NCI-H345 treated with DMSO at 0.1 percent for 48 hours (cell line): ENCODE measurements at regions not wholly inside any gene's neighbourhood (a gene's known extent, or its start where the extent isn't known, plus 50 kb on each side); places are given as distances from the start of the nearest gene placed in this dataset.
"Not testable (repeated sequence)": the region's sequence is repeated elsewhere in the genome, so short reads cannot be mapped to it uniquely, and the experiment has no call there.

ENCODE experiments used
- DNase-seq: peaks from one replicate; lab custom pipeline; 2025; ENCODE audit not compliant: unreplicated experiment; lab: John Stamatoyannopoulos, UW

GRCh38 chr4:91990726-91991125 lies 313.0 kb upstream of the GRID2 start:
- DNase-seq = no peak

- DNase-seq = no peak
Observed at GRCh38 chr4:91997045-91997444, 306.7 kb upstream of the GRID2 start.

GRCh38 chr4:92012899-92013867 lies 290.6 kb upstream of the GRID2 start:
- no peak for DNase-seq

GRCh38 chr4:92014067-92014466 lies 289.7 kb upstream of the GRID2 start:
- no peak for DNase-seq

GRCh38 chr4:92021203-92021602 lies 282.6 kb upstream of the GRID2 start:
- DNase-seq = no peak

GRCh38 chr4:92021788-92022187 lies 282.0 kb upstream of the GRID2 start:
- DNase-seq = no peak

- DNase-seq = not testable (repeated sequence)
Observed at GRCh38 chr4:92028830-92029229, 274.9 kb upstream of the GRID2 start.

GRCh38 chr4:92031825-92032224 lies 271.9 kb upstream of the GRID2 start:
- DNase-seq = no peak

GRCh38 chr4:92035666-92036065 lies 268.1 kb upstream of the GRID2 start:
- no peak for DNase-seq

- DNase-seq = no peak
Observed at GRCh38 chr4:92045718-92046117, 258.0 kb upstream of the GRID2 start.

- no peak for DNase-seq
Observed at GRCh38 chr4:92047209-92047875, 256.4 kb upstream of the GRID2 start.

GRCh38 chr4:92050875-92051274 lies 252.9 kb upstream of the GRID2 start:
- DNase-seq = no peak

- DNase-seq = peak; percentile 12
Observed at GRCh38 chr4:92059615-92060014, 244.2 kb upstream of the GRID2 start.

GRCh38 chr4:92060333-92060732 lies 243.4 kb upstream of the GRID2 start:
- no peak for DNase-seq

GRCh38 chr4:92064574-92064973 lies 239.2 kb upstream of the GRID2 start:
- DNase-seq = no peak

GRCh38 chr4:92066485-92066884 lies 237.3 kb upstream of the GRID2 start:
- DNase-seq = no peak

- DNase-seq = no peak
Observed at GRCh38 chr4:92071587-92071986, 232.2 kb upstream of the GRID2 start.

- no peak for DNase-seq
Observed at GRCh38 chr4:92074839-92075238, 228.9 kb upstream of the GRID2 start.

- DNase-seq = no peak
Observed at GRCh38 chr4:92090887-92091286, 212.9 kb upstream of the GRID2 start.

- no peak for DNase-seq
Observed at GRCh38 chr4:92091335-92091734, 212.4 kb upstream of the GRID2 start.

GRCh38 chr4:92099861-92100260 lies 203.9 kb upstream of the GRID2 start:
- no peak for DNase-seq

- peak; percentile 1 for DNase-seq
Observed at GRCh38 chr4:92100975-92101374, 202.8 kb upstream of the GRID2 start.
